Tibial nerve (tissue), 4 donors: ENCODE measurements at regions not wholly inside any gene's neighbourhood (a gene's known extent, or its start where the extent isn't known, plus 50 kb on each side); places are given as distances from the start of the nearest gene placed in this dataset.

ENCODE experiments used
- EP300 ChIP-seq, 2 donors: sonication (generic); formaldehyde crosslinking; IDR thresholded peaks; one replicate each; pipeline ENCODE4 v1.6.1; 2017; ENCODE audit warnings: antibody characterized with exemption in 2 of 2, mild to moderate bottlenecking in 1 of 2
- TF ChIP-seq, protein P1 (sequence below), 5 experiments: fragments of 200-600 bp in 3 of 5; fragments of 450-650 bp in 2 of 5; sonication (generic) in 3 of 5; IDR thresholded peaks; one replicate each; pipeline ENCODE4 v1.5.1; 2016 to 2019; ENCODE audit warnings: antibody characterized with exemption in 5 of 5, mild to moderate bottlenecking in 3 of 5, moderate library complexity in 2 of 5

GRCh38 chr13:31512331-31512730 lies 227.0 kb upstream of the RXFP2 start:
- TF ChIP-seq, protein P1, sequence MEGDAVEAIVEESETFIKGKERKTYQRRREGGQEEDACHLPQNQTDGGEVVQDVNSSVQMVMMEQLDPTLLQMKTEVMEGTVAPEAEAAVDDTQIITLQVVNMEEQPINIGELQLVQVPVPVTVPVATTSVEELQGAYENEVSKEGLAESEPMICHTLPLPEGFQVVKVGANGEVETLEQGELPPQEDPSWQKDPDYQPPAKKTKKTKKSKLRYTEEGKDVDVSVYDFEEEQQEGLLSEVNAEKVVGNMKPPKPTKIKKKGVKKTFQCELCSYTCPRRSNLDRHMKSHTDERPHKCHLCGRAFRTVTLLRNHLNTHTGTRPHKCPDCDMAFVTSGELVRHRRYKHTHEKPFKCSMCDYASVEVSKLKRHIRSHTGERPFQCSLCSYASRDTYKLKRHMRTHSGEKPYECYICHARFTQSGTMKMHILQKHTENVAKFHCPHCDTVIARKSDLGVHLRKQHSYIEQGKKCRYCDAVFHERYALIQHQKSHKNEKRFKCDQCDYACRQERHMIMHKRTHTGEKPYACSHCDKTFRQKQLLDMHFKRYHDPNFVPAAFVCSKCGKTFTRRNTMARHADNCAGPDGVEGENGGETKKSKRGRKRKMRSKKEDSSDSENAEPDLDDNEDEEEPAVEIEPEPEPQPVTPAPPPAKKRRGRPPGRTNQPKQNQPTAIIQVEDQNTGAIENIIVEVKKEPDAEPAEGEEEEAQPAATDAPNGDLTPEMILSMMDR (IDR thresholded peaks at IDR 0.05): no peak
- TF ChIP-seq EP300 (IDR thresholded peaks at IDR 0.05): no peak
